Neural cell (in vitro differentiated cells): ENCODE measurements at regions not wholly inside any gene's neighbourhood (a gene's known extent, or its start where the extent isn't known, plus 50 kb on each side); places are given as distances from the start of the nearest gene placed in this dataset.

ENCODE experiments used
- H2AFZ ChIP-seq: fragments of 200-600, 300-800 bp; sonication (generic), shearing (Covaris generic); 2 replicates; pipeline ENCODE4 v1.6.0; 2014; ENCODE audit warnings: low read depth, mild to moderate bottlenecking, antibody characterized with exemption, low read length, moderate library complexity
- H3F3A ChIP-seq: fragments of 200-600 bp; shearing (Covaris generic); 2 replicates; pipeline ENCODE4 v1.6.1; 2016; ENCODE audit warnings: mild to moderate bottlenecking, moderate library complexity, mixed read lengths, antibody characterized with exemption, low read length; ENCODE audit not compliant: insufficient read depth, poor library complexity, severe bottlenecking
- H3K27ac ChIP-seq: fragments of 200-600, 300-800 bp; sonication (generic), shearing (Covaris generic); 2 replicates; pipeline ENCODE4 v1.5.1; 2014; ENCODE audit warnings: mild to moderate bottlenecking, low read length, moderate library complexity
- H3K27me3 ChIP-seq: fragments of 300-800, 200-600 bp; sonication (generic), shearing (Covaris generic); 2 replicates; pipeline ENCODE4 v1.6.0; 2014; ENCODE audit warnings: mild to moderate bottlenecking, low read depth, low read length, moderate library complexity; ENCODE audit not compliant: insufficient read depth
- H3K36me3 ChIP-seq: fragments of 300-800, 200-600 bp; sonication (generic), shearing (Covaris generic); 2 replicates; pipeline ENCODE4 v1.5.1; 2014; ENCODE audit warnings: mild to moderate bottlenecking, antibody characterized with exemption, low read length, moderate library complexity; ENCODE audit not compliant: insufficient read depth
- H3K4me2 ChIP-seq: fragments of 300-800, 200-600 bp; sonication (generic), shearing (Covaris generic); 2 replicates; pipeline ENCODE4 v1.6.0; 2014; ENCODE audit warnings: mild to moderate bottlenecking, low read length
- H3K4me3 ChIP-seq: fragments of 300-800, 200-600 bp; sonication (generic), shearing (Covaris generic); 2 replicates; pipeline ENCODE4 v1.5.1; 2014; ENCODE audit warnings: mild to moderate bottlenecking, low read length, moderate library complexity
- H3K79me2 ChIP-seq: fragments of 200-600 bp; shearing (Covaris generic); replicated peaks from 2 replicates; pipeline ENCODE4 v1.6.0; 2014; ENCODE audit warnings: mild to moderate bottlenecking, low read length, moderate library complexity; ENCODE audit not compliant: insufficient read depth
- H3K9ac ChIP-seq: fragments of 300-800, 200-600 bp; sonication (generic), shearing (Covaris generic); 2 replicates; pipeline ENCODE4 v1.6.1; 2016; ENCODE audit warnings: mild to moderate bottlenecking, low read length, mixed read lengths
- H3K9me2 ChIP-seq: fragments of 200-600 bp; shearing (Covaris generic); 2 replicates; pipeline ENCODE4 v1.6.1; 2016; ENCODE audit warnings: mild to moderate bottlenecking, low read length, mixed read lengths; ENCODE audit not compliant: insufficient read depth
- H3K9me3 ChIP-seq: fragments of 200-600, 300-800 bp; sonication (generic), shearing (Covaris generic); 2 replicates; pipeline ENCODE4 v1.6.1; 2016; ENCODE audit warnings: mild to moderate bottlenecking, mixed run types, low read length, moderate library complexity, mixed read lengths
- H4K20me1 ChIP-seq: fragments of 200-600 bp; shearing (Covaris generic); 2 replicates; pipeline ENCODE4 v1.6.1; 2016; ENCODE audit warnings: mild to moderate bottlenecking, mixed run types; ENCODE audit not compliant: insufficient read depth
- CTCF ChIP-seq: fragments of 450-650 bp; IDR thresholded peaks from 2 replicates; pipeline ENCODE4 v1.5.1; 2014; ENCODE audit warnings: antibody characterized with exemption, mild to moderate bottlenecking, moderate library complexity; ENCODE audit not compliant: poor library complexity, severe bottlenecking
- EP300 ChIP-seq: fragments of 450-650 bp; conservative IDR thresholded peaks from 2 replicates; pipeline ENCODE4 v1.6.1; 2014; ENCODE audit warnings: antibody characterized with exemption, mild to moderate bottlenecking, moderate library complexity; ENCODE audit not compliant: poor library complexity, severe bottlenecking
- EZH2 ChIP-seq: fragments of 200-600, 300-800 bp; shearing (Covaris generic), sonication (generic); IDR thresholded peaks from 2 replicates; pipeline ENCODE4 v1.6.1; 2014; ENCODE audit warnings: antibody characterized with exemption, low read length, borderline replicate concordance, mild to moderate bottlenecking; ENCODE audit not compliant: insufficient read depth, poor library complexity, severe bottlenecking
- MXI1 ChIP-seq: fragments of 450-650 bp; conservative IDR thresholded peaks from 2 replicates; pipeline ENCODE4 v1.6.1; 2014; ENCODE audit warnings: antibody characterized with exemption, mild to moderate bottlenecking; ENCODE audit not compliant: poor library complexity, severe bottlenecking
- POLR2AphosphoS5 ChIP-seq: IDR thresholded peaks from 2 replicates; pipeline ENCODE4 v1.6.1; 2012
- RAD21 ChIP-seq: fragments of 450-650 bp; conservative IDR thresholded peaks from 2 replicates; pipeline ENCODE4 v1.6.1; 2014; ENCODE audit warnings: antibody characterized with exemption, mild to moderate bottlenecking, moderate library complexity
- REST ChIP-seq: IDR thresholded peaks from 2 replicates; pipeline ENCODE4 v1.6.1; 2012; ENCODE audit warnings: borderline replicate concordance
- SMC3 ChIP-seq: fragments of 450-650 bp; conservative IDR thresholded peaks from 2 replicates; pipeline ENCODE4 v1.6.1; 2014; ENCODE audit warnings: antibody characterized with exemption, mild to moderate bottlenecking, moderate library complexity; ENCODE audit not compliant: poor library complexity
- TAF1 ChIP-seq: IDR thresholded peaks from 2 replicates; pipeline ENCODE4 v1.6.1; 2012; ENCODE audit warnings: low read depth

DNA sequence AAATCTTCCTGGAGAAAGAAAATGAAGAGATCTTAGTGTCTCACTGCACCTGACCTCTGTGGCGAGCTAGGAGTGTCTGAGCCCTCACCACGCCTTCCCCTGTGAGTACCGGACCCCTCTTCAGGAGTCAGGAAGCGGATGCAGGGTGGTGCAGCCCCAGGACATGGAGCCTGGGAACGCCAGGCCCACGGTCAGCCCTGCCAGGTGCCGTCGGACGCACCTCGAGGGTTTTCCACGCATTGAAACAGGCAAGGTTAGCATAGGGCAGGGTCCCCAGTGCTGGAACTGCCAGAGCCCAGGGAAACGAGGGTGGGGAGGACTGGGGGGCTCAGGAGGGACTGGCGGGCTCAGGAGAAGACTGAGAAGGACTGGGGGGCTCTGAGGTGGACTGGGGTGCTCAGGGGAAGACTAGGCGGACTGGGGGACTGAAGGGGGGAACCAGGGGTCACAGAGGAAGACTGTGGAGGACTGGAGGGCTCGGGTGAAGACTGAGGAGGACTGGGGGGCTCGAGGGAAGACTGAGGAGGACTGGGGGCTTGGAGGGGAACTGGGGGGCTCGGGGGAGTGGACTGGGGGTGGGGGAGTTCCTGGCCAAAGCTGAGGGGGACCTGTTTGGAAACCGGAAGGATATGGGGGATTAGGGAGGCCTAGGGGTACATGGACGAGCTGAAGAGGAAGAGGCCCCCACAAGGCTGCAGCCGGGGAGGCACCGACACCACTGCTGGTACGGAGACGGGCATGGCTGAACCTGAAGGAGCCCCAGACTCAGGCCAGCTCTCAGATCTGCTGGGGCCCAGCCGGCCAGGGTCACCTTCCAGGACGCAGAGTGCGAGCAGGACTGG is 65.2 kb upstream of the SNTG2 start:
- H3K27me3 ChIP-seq = no peaks in the 10 kb centered on the region
- no peak overlapping the region for H3K4me2 ChIP-seq
- H3K27ac ChIP-seq = no peak overlapping the region
- no peaks in the 10 kb centered on the region for H3K9me2 ChIP-seq
- H3K4me3 ChIP-seq = no peak overlapping the region
- H3K36me3 ChIP-seq = no peaks in the 10 kb centered on the region
- no peaks in the 10 kb centered on the region for H3K9me3 ChIP-seq
- no peak for TF ChIP-seq SMC3
- no peak for TF ChIP-seq RAD21
- no peak for TF ChIP-seq MXI1
- no peak for TF ChIP-seq CTCF
- no peak for TF ChIP-seq POLR2AphosphoS5
- TF ChIP-seq EZH2 = no peak
- TF ChIP-seq TAF1 = no peak
- no peak for TF ChIP-seq REST
- TF ChIP-seq EP300 = no peak
- H4K20me1 ChIP-seq = no peaks in the 10 kb centered on the region
- H3K9ac ChIP-seq = no peak overlapping the region
- no peaks in the 10 kb centered on the region for H3K79me2 ChIP-seq
- no peaks in the 10 kb centered on the region for H3F3A ChIP-seq
- H2AFZ ChIP-seq = no peak overlapping the region

GRCh38 chr2:883803-884748 is 66.6 kb upstream of the SNTG2 start:
- Histone ChIP-seq H3K4me3 (no peak overlapping the region), H3K9me2 (no peaks in the 10 kb centered on the region), H3K9ac (no peak overlapping the region), H3K27me3 (no peaks in the 10 kb centered on the region), H2AFZ (no peak overlapping the region), H4K20me1 (no peaks in the 10 kb centered on the region), H3K36me3 (no peaks in the 10 kb centered on the region), H3K79me2 (no peaks in the 10 kb centered on the region), H3K4me2 (no peak overlapping the region), H3F3A (no peaks in the 10 kb centered on the region), H3K9me3 (no peaks in the 10 kb centered on the region), H3K27ac (no peak overlapping the region)
- TF ChIP-seq EP300 (no peak), REST (no peak), RAD21 (no peak), EZH2 (no peak), CTCF (no peak), MXI1 (no peak)
